Posterior vena cava (tissue), 2 donors: ENCODE measurements at regions not wholly inside any gene's neighbourhood (a gene's known extent, or its start where the extent isn't known, plus 50 kb on each side); places are given as distances from the start of the nearest gene placed in this dataset.

Source experiments
- DNase-seq: peaks from one replicate; pipeline ENCODE4 v3.0.0-alpha.2; 2020; ENCODE audit warnings: low spot score
- intact Hi-C, 2 donors: fragments of 100-400 bp; cut with DNase I; formaldehyde crosslinking; loops; one replicate each; pipeline versions ENCODE4 v1.14.1 to v1.14.2; 2022 to 2023
- donor health status: DM: yes; HTN: yes; CAD: no.
- donor health status: DM: yes; HTN: yes; CAD: no.

GRCh38 chr10:8487346-8487745, 432.9 kb downstream of the GATA3 start:
- intact Hi-C loops: no loop called here
- DNase-seq: no peak

GRCh38 chr10:8489232-8489631, 434.7 kb downstream of the GATA3 start:
- DNase-seq: no peak
- intact Hi-C loops: no loop called here

- intact Hi-C loops: no loop called here
- DNase-seq: no peak
Observed at GRCh38 chr10:8489823-8490222, 435.3 kb downstream of the GATA3 start.

GRCh38 chr10:8498290-8498689, 443.8 kb downstream of the GATA3 start:
- no peak for DNase-seq
- intact Hi-C loops: no loop called here

GRCh38 chr10:8498881-8499280, 444.4 kb downstream of the GATA3 start:
- no peak for DNase-seq
- intact Hi-C loops: no loop called here

GRCh38 chr10:8499312-8499711, 444.8 kb downstream of the GATA3 start:
- intact Hi-C loops: no loop called here
- no peak for DNase-seq

GRCh38 chr10:8499752-8500390, 445.4 kb downstream of the GATA3 start:
- DNase-seq: no peak

GRCh38 chr10:8502573-8502972, 448.1 kb downstream of the GATA3 start:
- intact Hi-C loops: no loop called here

More at GRCh38 chr10:8499752-8500390, 445.4 kb downstream of the GATA3 start:
- intact Hi-C loops: no loop called here

GRCh38 chr10:8504499-8504898, 450.0 kb downstream of the GATA3 start:
- intact Hi-C loops: no loop called here
- DNase-seq: no peak

More at GRCh38 chr10:8502573-8502972, 448.1 kb downstream of the GATA3 start:
- no peak for DNase-seq

- DNase-seq: no peak
- intact Hi-C loops: no loop called here
Observed at GRCh38 chr10:8507156-8507555, 452.7 kb downstream of the GATA3 start.

GRCh38 chr10:8508882-8509281, 454.4 kb downstream of the GATA3 start:
- DNase-seq: no peak
- intact Hi-C loops: no loop called here

GRCh38 chr10:8510471-8510870, 456.0 kb downstream of the GATA3 start:
- intact Hi-C loops: no loop called here
- no peak for DNase-seq

- intact Hi-C loops: no loop called here
- no peak for DNase-seq
Observed at GRCh38 chr10:8511026-8511425, 456.5 kb downstream of the GATA3 start.

- no peak for DNase-seq
- intact Hi-C loops: no loop called here
Observed at GRCh38 chr10:8513155-8514147, 459.0 kb downstream of the GATA3 start.

- no peak for DNase-seq
- intact Hi-C loops: no loop called here
Observed at GRCh38 chr10:8520382-8520781, 465.9 kb downstream of the GATA3 start.

GRCh38 chr10:8527773-8528172, 473.3 kb downstream of the GATA3 start:
- intact Hi-C loops: no loop called here
- no peak for DNase-seq

- no peak for DNase-seq
- intact Hi-C loops: no loop called here
Observed at GRCh38 chr10:8531116-8531515, 476.6 kb downstream of the GATA3 start.

GRCh38 chr10:8532647-8533046, 478.2 kb downstream of the GATA3 start:
- intact Hi-C loops: no loop called here
- no peak for DNase-seq

- intact Hi-C loops: no loop called here
- DNase-seq: no peak
Observed at GRCh38 chr10:8533462-8533861, 479.0 kb downstream of the GATA3 start.

GRCh38 chr10:8534096-8534495, 479.6 kb downstream of the GATA3 start:
- intact Hi-C loops: no loop called here
- DNase-seq: no peak

- DNase-seq: no peak
- intact Hi-C loops: no loop called here
Observed at GRCh38 chr10:8534891-8535290, 480.4 kb downstream of the GATA3 start.
